ENCODE measurements at regions not wholly inside any gene's neighbourhood (a gene's known extent, or its start where the extent isn't known, plus 50 kb on each side); places are given as distances from the start of the nearest gene placed in this dataset.

DNA sequence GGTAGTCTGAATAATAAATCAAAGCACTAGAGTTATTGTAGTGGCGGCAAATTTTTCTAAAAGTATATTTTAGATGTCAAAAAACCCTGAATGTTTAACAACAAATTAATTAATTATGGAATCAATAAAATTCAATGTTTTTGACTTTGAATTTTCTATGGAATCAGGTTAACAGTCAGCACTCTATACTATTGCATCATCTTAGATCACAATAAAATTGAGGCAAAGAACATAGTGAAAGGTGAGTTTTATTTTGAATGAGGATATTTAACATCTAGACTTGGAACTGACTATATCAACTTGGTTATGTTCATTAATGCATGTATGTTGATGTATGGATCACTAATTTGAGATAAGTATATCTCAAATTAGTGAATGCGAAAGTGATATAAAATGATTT lies 148.5 kb downstream of the TNFSF18 start:
- no peak for TF ChIP-seq GABPA (IDR thresholded peaks at IDR 0.05; ENCODE audit: low read depth)
- TF ChIP-seq, protein P1, sequence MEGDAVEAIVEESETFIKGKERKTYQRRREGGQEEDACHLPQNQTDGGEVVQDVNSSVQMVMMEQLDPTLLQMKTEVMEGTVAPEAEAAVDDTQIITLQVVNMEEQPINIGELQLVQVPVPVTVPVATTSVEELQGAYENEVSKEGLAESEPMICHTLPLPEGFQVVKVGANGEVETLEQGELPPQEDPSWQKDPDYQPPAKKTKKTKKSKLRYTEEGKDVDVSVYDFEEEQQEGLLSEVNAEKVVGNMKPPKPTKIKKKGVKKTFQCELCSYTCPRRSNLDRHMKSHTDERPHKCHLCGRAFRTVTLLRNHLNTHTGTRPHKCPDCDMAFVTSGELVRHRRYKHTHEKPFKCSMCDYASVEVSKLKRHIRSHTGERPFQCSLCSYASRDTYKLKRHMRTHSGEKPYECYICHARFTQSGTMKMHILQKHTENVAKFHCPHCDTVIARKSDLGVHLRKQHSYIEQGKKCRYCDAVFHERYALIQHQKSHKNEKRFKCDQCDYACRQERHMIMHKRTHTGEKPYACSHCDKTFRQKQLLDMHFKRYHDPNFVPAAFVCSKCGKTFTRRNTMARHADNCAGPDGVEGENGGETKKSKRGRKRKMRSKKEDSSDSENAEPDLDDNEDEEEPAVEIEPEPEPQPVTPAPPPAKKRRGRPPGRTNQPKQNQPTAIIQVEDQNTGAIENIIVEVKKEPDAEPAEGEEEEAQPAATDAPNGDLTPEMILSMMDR (IDR thresholded peaks at IDR 0.05; ENCODE audit: insufficient read depth, low read length): no peak
- no peak for TF ChIP-seq POLR2AphosphoS5 (IDR thresholded peaks at IDR 0.05; ENCODE audit: low read depth)
- TF ChIP-seq SPI1 (IDR thresholded peaks at IDR 0.05; ENCODE audit: borderline replicate concordance, low read depth): no peak
